Skin epidermis (tissue), 12 donors: ENCODE measurements at regions not wholly inside any gene's neighbourhood (a gene's known extent, or its start where the extent isn't known, plus 50 kb on each side); places are given as distances from the start of the nearest gene placed in this dataset.
"Not testable (repeated sequence)": the region's sequence is repeated elsewhere in the genome, so short reads cannot be mapped to it uniquely, and the experiment has no call there.

ENCODE experiments used
- H3K27ac ChIP-seq, 21 experiments: fragments of 200-600 bp; sonication (generic) in 11 of 21; one replicate each; pipeline ENCODE4 v1.5.0; 2020; ENCODE audit warnings: mild to moderate bottlenecking in 3 of 21, inconsistent platforms in 2 of 21, moderate library complexity in 2 of 21
- H3K4me3 ChIP-seq, 7 experiments: fragments of 200-600 bp; sonication (generic) in 2 of 7; one replicate each; pipeline ENCODE4 v1.5.0; 2020; ENCODE audit warnings: inconsistent platforms in 2 of 7, mild to moderate bottlenecking in 2 of 7, moderate library complexity in 1 of 7

DNA sequence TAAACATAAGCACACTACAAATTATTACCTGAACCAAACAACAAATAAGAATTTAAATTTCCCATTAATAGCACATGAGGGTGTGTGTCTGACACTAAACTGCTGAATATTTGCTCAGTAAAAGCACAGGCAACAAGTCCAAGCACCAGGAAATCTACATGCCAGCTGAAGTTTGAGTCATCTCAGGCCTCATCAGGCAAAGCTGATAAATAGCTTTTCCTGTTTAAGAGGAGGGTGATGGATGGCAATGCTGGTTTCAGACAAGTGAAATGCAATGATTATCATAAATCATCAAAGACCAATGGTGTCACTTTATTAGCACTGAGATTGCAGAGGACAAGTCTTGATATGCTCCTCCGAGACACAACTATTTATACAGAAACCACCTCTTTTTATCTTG is 1668.0 kb upstream of the C9orf72 start:
- Histone ChIP-seq H3K4me3 (no peak overlapping the region), H3K27ac (no peak overlapping the region)

DNA sequence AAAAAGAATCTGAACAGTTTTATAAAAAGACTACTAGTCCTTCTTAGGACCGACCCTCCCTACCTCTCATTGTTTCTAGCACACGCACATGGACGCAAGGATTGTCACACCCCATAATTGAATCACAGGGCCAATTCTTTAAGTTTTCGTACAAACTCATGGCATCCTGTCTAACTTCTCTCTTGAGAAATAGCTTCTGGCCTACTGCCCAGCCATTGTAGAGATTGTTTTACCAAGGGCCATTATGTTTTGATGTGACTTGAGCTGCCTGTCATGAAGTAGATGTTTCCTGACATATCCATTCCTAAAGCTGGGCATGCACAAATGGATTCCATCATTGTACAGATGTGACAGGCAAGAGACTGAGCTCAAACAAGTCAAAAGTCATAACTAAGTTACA is 1672.1 kb upstream of the C9orf72 start:
- H3K27ac ChIP-seq: no peak overlapping the region
- no peak overlapping the region for H3K4me3 ChIP-seq

DNA sequence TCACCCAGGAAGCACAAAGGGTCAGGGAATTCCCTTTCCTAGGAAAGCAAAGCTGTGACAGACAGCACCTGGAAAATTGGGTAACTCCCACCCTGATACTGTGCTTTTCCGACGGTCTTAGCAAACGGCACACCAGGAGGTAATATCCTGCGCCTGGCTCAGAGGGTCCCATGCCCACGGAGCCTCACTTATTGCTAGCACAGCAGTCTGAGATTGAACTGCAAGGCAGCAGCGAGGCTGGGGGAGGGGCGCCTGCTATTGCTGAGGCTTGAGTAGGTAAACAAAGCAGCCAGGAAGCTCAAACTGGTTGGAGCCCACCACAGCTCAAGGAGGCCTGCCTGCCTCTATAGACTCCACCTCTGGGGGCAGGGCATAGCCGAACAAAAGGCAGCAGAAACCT is 1697.1 kb upstream of the C9orf72 start:
- not testable (repeated sequence) for H3K27ac ChIP-seq

GRCh38 chr9:29282121-29282520 is 1708.8 kb upstream of the C9orf72 start:
- H3K4me3 ChIP-seq: no peak overlapping the region

More for the DNA sequence above, 1697.1 kb upstream of the C9orf72 start:
- H3K4me3 ChIP-seq: not testable (repeated sequence)

GRCh38 chr9:29285818-29286217 is 1712.5 kb upstream of the C9orf72 start:
- no peak overlapping the region for H3K27ac ChIP-seq
- no peak overlapping the region for H3K4me3 ChIP-seq

More at GRCh38 chr9:29282121-29282520, 1708.8 kb upstream of the C9orf72 start:
- H3K27ac ChIP-seq: no peak overlapping the region

GRCh38 chr9:29289365-29289764 is 1716.1 kb upstream of the C9orf72 start:
- H3K27ac ChIP-seq: no peak overlapping the region

GRCh38 chr9:29290516-29290915 is 1717.2 kb upstream of the C9orf72 start:
- Histone ChIP-seq H3K27ac (no peak overlapping the region), H3K4me3 (no peak overlapping the region)

More at GRCh38 chr9:29289365-29289764, 1716.1 kb upstream of the C9orf72 start:
- H3K4me3 ChIP-seq: no peak overlapping the region

GRCh38 chr9:29297592-29297991 is 1724.3 kb upstream of the C9orf72 start:
- no peak overlapping the region for H3K27ac ChIP-seq
- no peak overlapping the region for H3K4me3 ChIP-seq

- no peak overlapping the region for H3K4me3 ChIP-seq
- H3K27ac ChIP-seq: no peak overlapping the region
Measured at GRCh38 chr9:29311221-29311620, 1737.9 kb upstream of the C9orf72 start.

- Histone ChIP-seq H3K4me3 (no peak overlapping the region), H3K27ac (no peak overlapping the region)
Measured at GRCh38 chr9:29312327-29312726, 1739.0 kb upstream of the C9orf72 start.

GRCh38 chr9:29319736-29320513 is 1746.6 kb upstream of the C9orf72 start:
- Histone ChIP-seq H3K27ac (no peak overlapping the region), H3K4me3 (no peak overlapping the region)

GRCh38 chr9:29322240-29322639 is 1749.0 kb upstream of the C9orf72 start:
- no peak overlapping the region for H3K27ac ChIP-seq
- no peak overlapping the region for H3K4me3 ChIP-seq

- Histone ChIP-seq H3K4me3 (no peak overlapping the region), H3K27ac (no peak overlapping the region)
Measured at GRCh38 chr9:29325894-29326293, 1752.6 kb upstream of the C9orf72 start.

DNA sequence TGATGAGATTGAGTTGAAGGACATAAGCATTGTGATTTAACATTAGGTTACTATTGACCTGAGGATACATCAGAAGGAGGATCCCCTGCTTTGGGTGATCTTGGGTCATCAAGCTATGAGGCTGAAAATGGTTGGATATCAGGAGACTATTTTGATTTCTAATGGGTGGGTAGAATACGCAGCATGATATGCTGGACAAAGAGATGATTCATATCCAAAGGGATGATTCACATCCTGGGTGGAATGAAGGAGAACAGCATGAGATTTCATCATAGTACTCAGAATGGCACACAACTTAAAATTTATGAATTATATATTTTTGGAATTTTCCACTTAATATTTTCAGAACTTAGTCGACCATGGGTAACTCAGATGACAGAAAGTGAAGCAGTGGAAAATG is 1759.5 kb upstream of the C9orf72 start:
- Histone ChIP-seq H3K4me3 (no peak overlapping the region), H3K27ac (no peak overlapping the region)

GRCh38 chr9:29336281-29336680 is 1763.0 kb upstream of the C9orf72 start:
- no peak overlapping the region for H3K27ac ChIP-seq
- no peak overlapping the region for H3K4me3 ChIP-seq

GRCh38 chr9:29339387-29339786 is 1766.1 kb upstream of the C9orf72 start:
- H3K27ac ChIP-seq: no peak overlapping the region
- no peak overlapping the region for H3K4me3 ChIP-seq

DNA sequence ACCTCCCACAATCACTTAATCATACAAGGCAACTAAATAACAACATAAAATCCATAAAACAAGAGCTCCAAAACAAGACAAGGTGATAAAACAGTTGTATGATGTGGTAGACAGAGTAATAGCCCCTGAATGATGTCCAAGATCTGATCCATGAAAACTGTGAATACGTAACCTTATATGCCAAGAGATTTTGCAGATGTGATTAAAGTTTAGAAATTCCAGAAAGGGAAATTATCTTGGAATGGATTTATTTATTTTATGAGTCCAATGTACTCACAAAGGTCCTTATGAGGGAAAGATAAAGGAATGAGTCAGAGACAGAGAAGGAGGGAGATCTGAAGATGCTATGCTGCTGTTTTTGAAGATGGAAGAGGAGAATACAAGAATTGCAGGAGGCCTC is 1775.7 kb upstream of the C9orf72 start:
- no peak overlapping the region for H3K27ac ChIP-seq
- H3K4me3 ChIP-seq: no peak overlapping the region

DNA sequence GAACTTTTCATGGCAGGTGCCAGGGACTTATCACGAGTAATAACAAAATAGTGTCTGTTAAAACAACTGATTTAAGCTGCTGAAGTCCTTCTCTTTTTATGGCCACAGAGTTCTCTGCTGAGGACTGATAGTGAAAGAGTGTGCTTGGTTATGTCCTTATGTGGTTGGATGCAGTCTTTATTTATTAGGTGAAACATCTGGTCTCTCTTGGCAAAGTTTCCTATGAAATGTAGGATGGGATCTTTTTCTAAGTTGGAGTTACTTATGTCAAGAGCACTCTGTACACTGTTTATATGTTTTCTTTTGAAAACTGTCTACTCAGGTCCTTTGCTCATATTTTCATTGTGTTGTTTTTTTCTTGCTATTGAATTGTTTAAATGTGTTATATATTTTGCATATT is 1816.1 kb upstream of the C9orf72 start:
- Histone ChIP-seq H3K27ac (no peak overlapping the region), H3K4me3 (no peak overlapping the region)

GRCh38 chr9:29390859-29391258 is 1817.6 kb upstream of the C9orf72 start:
- no peak overlapping the region for H3K27ac ChIP-seq
- H3K4me3 ChIP-seq: no peak overlapping the region

GRCh38 chr9:29393064-29393463 is 1819.8 kb upstream of the C9orf72 start:
- no peak overlapping the region for H3K4me3 ChIP-seq
- H3K27ac ChIP-seq: no peak overlapping the region

GRCh38 chr9:29394855-29395254 is 1821.6 kb upstream of the C9orf72 start:
- H3K4me3 ChIP-seq: no peak overlapping the region
- no peak overlapping the region for H3K27ac ChIP-seq

DNA sequence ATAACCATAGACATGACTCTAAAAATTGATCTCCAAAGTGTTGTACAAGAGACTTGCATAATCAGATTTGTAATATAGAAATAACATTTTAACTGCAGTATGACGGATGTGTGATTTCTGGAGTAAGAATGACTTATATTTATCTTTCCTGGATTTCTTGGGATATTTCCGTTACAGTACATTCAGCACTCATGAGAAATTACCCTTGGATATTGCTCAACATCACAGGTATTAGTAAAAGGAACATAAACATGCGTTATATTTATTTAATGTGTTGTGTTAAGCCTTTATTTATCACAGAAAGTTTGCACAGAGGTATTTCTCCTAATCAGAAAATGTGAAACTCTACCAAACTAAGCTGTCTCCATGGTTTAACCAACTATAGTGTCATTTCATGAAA is 1823.9 kb upstream of the C9orf72 start:
- Histone ChIP-seq H3K4me3 (no peak overlapping the region), H3K27ac (no peak overlapping the region)
